Tibial artery (tissue), 4 donors: ENCODE measurements at regions not wholly inside any gene's neighbourhood (a gene's known extent, or its start where the extent isn't known, plus 50 kb on each side); places are given as distances from the start of the nearest gene placed in this dataset.

Experiments
- DNase-seq, 2 donors: peaks; one replicate each; pipeline ENCODE4 v3.0.0-alpha.2; 2019
- H3K27ac ChIP-seq, 2 donors: fragments of 200-600 bp; sonication (generic) in 1 of 2; 1 replicate in 1 of 2; 2 replicates in 1 of 2; pipeline ENCODE4 v1.5.1; 2018 to 2019; ENCODE audit warnings: mild to moderate bottlenecking in 1 of 2
- H3K27me3 ChIP-seq, 2 donors: fragments of 200-600 bp; sonication (generic) in 1 of 2; one replicate each; pipeline versions ENCODE4 v1.5.1 to v1.6.0; 2016 to 2019
- H3K36me3 ChIP-seq, 3 donors: fragments of 200-600 bp; sonication (generic) in 2 of 3; one replicate each; pipeline ENCODE4 v1.5.1; 2016 to 2019; ENCODE audit warnings: mild to moderate bottlenecking in 2 of 3
- H3K4me1 ChIP-seq, 4 donors: fragments of 200-600 bp; sonication (generic) in 2 of 4; 1 replicate in 3 of 4; 2 replicates in 1 of 4; pipeline ENCODE4 v1.5.1; 2016 to 2019
- H3K4me3 ChIP-seq, 2 donors: fragments of 200-600 bp; sonication (generic) in 1 of 2; 1 replicate in 1 of 2; 2 replicates in 1 of 2; pipeline ENCODE4 v1.5.1; 2018 to 2019; ENCODE audit warnings: mild to moderate bottlenecking in 2 of 2
- H3K9me3 ChIP-seq, 3 donors: fragments of 200-600 bp; sonication (generic) in 1 of 3; one replicate each; pipeline ENCODE4 v1.5.1; 2016 to 2019
- CTCF ChIP-seq, 2 experiments: fragments of 200-600 bp in 1 of 2; fragments of 450-650 bp in 1 of 2; IDR thresholded peaks; one replicate each; pipeline ENCODE4 v1.5.1; 2017 to 2019; ENCODE audit warnings: antibody characterized with exemption in 2 of 2, mild to moderate bottlenecking in 1 of 2, moderate library complexity in 1 of 2
- intact Hi-C: fragments of 100-400 bp; cut with DNase I; formaldehyde crosslinking; loops from one replicate; pipeline ENCODE4 v1.15.0; 2023; ENCODE audit warnings: low total_unique reads

DNA sequence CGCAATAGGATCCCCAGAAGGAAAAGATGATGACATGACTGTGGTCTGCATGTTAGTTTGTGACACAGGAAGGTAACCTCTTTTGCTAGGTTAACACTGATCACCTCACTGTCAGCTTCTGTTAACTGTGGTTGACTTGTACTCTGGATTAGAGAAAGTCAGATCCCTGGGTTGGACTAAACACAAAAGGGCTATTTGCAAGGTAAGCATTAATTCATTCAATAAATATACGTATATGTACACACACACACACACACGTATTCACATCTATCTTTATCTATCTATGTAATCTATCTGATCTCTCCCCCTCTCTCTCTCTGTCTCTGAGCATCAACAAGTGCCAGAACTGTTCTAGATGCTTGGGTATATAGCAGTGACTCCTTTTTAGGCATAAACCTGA is 136.1 kb upstream of the SNX19 start:
- intact Hi-C loops, result no loop called here

GRCh38 chr11:131056036-131056435 is 139.8 kb upstream of the SNX19 start:
- Histone ChIP-seq H3K4me1 (no peaks in the 10 kb centered on the region), H3K27me3 (peaks cover 0 to under 1% of the 10 kb centered on the region in 2 donors), H3K4me3 (no peak overlapping the region), H3K36me3 (no peaks in the 10 kb centered on the region), H3K9me3 (no peaks in the 10 kb centered on the region), H3K27ac (no peak overlapping the region)
- intact Hi-C loops, result no loop called here
- no peak for TF ChIP-seq CTCF (IDR thresholded peaks at IDR 0.05)
- no peak for DNase-seq

More for the DNA sequence above, 136.1 kb upstream of the SNX19 start:
- H3K27me3 ChIP-seq, result peaks cover 0 to 3% of the 10 kb centered on the region in 2 donors
- no peaks in the 10 kb centered on the region for H3K36me3 ChIP-seq
- TF ChIP-seq CTCF (IDR thresholded peaks at IDR 0.05), result no peak
- H3K4me3 ChIP-seq, result no peak overlapping the region
- no peak for DNase-seq
- no peaks in the 10 kb centered on the region for H3K9me3 ChIP-seq
- H3K27ac ChIP-seq, result no peak overlapping the region
- no peaks in the 10 kb centered on the region for H3K4me1 ChIP-seq

- no peak overlapping the region for H3K27ac ChIP-seq
- no peaks in the 10 kb centered on the region for H3K9me3 ChIP-seq
- no peaks in the 10 kb centered on the region for H3K36me3 ChIP-seq
- H3K4me3 ChIP-seq, result no peak overlapping the region
- TF ChIP-seq CTCF (IDR thresholded peaks at IDR 0.05), result no peak
- DNase-seq, result no peak
- H3K4me1 ChIP-seq, result no peaks in the 10 kb centered on the region
- intact Hi-C loops, result no loop called here
- peaks cover 0 to 15% of the 10 kb centered on the region in 2 donors for H3K27me3 ChIP-seq
These were observed 147.4 kb upstream of the SNX19 start for GRCh38 chr11:131063638-131064037.

DNA sequence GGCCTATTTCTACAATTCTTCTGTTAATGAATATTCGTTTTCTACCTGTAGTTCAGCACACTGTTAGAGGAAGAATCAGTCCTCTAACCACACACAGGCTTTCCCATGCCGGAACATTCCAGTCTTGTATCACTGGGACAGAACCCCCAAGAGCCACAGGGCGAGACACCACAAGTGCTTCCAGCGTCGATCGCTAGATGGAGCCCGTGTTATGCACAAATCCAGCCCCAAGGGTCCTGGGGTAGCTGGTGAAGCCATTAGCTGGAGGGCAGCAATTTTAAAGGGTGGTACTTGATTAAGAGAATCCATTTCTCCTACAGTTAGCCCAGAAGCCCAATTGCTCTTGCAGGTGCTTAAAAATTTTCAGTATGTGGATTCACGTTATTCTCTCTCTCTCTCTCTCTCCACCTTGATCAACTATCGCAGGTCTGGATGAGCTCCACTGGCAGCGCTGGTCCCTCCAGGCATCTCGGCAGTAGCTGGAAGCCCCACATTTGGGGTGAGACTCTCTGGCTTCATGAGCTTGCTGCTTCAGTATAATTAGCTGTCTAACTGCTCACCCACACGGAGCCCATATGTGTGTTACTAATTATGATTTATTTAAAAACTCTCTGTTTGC is 148.2 kb upstream of the SNX19 start:
- Histone ChIP-seq H3K9me3 (no peaks in the 10 kb centered on the region), H3K4me3 (no peak overlapping the region), H3K4me1 (no peaks in the 10 kb centered on the region), H3K27ac (no peak overlapping the region), H3K27me3 (peaks cover 0 to 15% of the 10 kb centered on the region in 2 donors), H3K36me3 (no peaks in the 10 kb centered on the region)
- no peak for DNase-seq
- peak; percentile 46 to 48 for TF ChIP-seq CTCF (IDR thresholded peaks at IDR 0.05)
- intact Hi-C loops, result no loop called here

- no peak overlapping the region for H3K27ac ChIP-seq
- DNase-seq, result no peak
- H3K9me3 ChIP-seq, result no peaks in the 10 kb centered on the region
- intact Hi-C loops, result no loop called here
- H3K4me1 ChIP-seq, result no peaks in the 10 kb centered on the region
- no peak for TF ChIP-seq CTCF (IDR thresholded peaks at IDR 0.05)
- peaks cover 0 to 15% of the 10 kb centered on the region in 2 donors for H3K27me3 ChIP-seq
- H3K36me3 ChIP-seq, result no peaks in the 10 kb centered on the region
- no peak overlapping the region for H3K4me3 ChIP-seq
These were observed 149.4 kb upstream of the SNX19 start for GRCh38 chr11:131065435-131066413.
